Gastrocnemius medialis (tissue), 4 donors: ENCODE measurements at regions not wholly inside any gene's neighbourhood (a gene's known extent, or its start where the extent isn't known, plus 50 kb on each side); places are given as distances from the start of the nearest gene placed in this dataset.

Experiments
- CTCF ChIP-seq, 5 experiments: fragments of 450-650 bp in 3 of 5; fragments of 200-600 bp in 2 of 5; sonication (generic) in 2 of 5; IDR thresholded peaks in 4 of 5; conservative IDR thresholded peaks in 1 of 5; 1 replicate in 4 of 5; 2 replicates in 1 of 5; pipeline ENCODE4 v1.5.1; 2016 to 2019; ENCODE audit warnings: antibody characterized with exemption in 5 of 5, mild to moderate bottlenecking in 3 of 5, moderate library complexity in 3 of 5
- POLR2A ChIP-seq, 2 donors: fragments of 450-650 bp; IDR thresholded peaks; one replicate each; pipeline ENCODE4 v1.6.1; 2017; ENCODE audit warnings: antibody characterized with exemption in 2 of 2, mild to moderate bottlenecking in 2 of 2, moderate library complexity in 2 of 2

DNA sequence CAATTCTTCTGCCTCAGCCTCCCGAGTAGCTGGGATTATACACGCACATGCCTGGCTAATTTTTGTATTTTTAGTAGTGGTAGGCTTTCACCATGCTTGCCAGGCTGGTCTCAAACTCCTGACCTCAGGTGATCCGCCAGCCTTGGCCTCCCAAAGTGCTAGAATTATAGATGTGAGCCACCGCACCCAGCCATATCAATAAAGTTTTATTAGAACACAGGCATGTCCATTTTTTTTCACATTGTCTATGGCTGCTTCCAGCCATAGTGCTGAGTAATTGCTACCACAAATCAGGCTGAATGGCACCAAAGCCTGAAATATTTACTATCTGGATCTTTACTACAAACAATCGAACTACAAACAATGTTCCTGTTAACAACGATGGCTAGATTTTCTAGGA is 114.4 kb upstream of the IRX6 start:
- TF ChIP-seq CTCF (IDR thresholded peaks at IDR 0.05 in 4 of 5, conservative IDR thresholded peaks at IDR 0.05 in 1 of 5): no peak
- no peak for TF ChIP-seq POLR2A (IDR thresholded peaks at IDR 0.05)
